PC-3 (cell line): ENCODE measurements at regions not wholly inside any gene's neighbourhood (a gene's known extent, or its start where the extent isn't known, plus 50 kb on each side); places are given as distances from the start of the nearest gene placed in this dataset.
A peak's percentile ranks its signal among the peaks of the same experiment; 100 is the strongest.

Experiments
- ATAC-seq: fragments of 200-7000 bp; cut with Tn5 transposase; 2 replicates; pipeline ENCODE4 v1.9.1; 2020; ENCODE audit warnings: mild to moderate bottlenecking, moderate library complexity
- BruUV-seq: library from RNA; stranded (reverse); fragments of 400-500 nt; replicated peaks from 2 replicates; lab custom pipeline; 2021; lab: Mats Ljungman, UMichigan
- CTCF ChIA-PET: fragments of 300-600 bp; sonication (Branson Sonifier 250); formaldehyde crosslinking; loops from one replicate; lab custom pipeline; 2022; ENCODE audit warnings: antibody characterized with exemption; lab: Charles Lee
- POLR2A ChIA-PET: fragments of 300-600 bp; sonication (Branson Sonifier 250); formaldehyde crosslinking; loops from one replicate; lab custom pipeline; 2022; ENCODE audit warnings: antibody characterized with exemption; ENCODE audit not compliant: unreplicated experiment; lab: Charles Lee
- DNase-seq: peaks from one replicate; pipeline ENCODE4 v3.0.0-alpha.2; 2015
- H2AFZ ChIP-seq: fragments of 300-600 bp; sonication (generic); 2 replicates; pipeline ENCODE4 v1.6.0; 2016; ENCODE audit warnings: antibody characterized with exemption, low read length
- H3F3A ChIP-seq: fragments of 300-600 bp; sonication (generic); one replicate; pipeline ENCODE4 v1.6.0; 2017; ENCODE audit warnings: antibody characterized with exemption, low read length, control low read depth, mild to moderate bottlenecking; ENCODE audit not compliant: unreplicated experiment
- H3K27ac ChIP-seq: fragments of 300-600 bp; sonication (generic); 2 replicates; pipeline ENCODE4 v1.5.1; 2016; ENCODE audit warnings: mild to moderate bottlenecking, low read length
- H3K27me3 ChIP-seq: fragments of 300-600 bp; sonication (generic); 2 replicates; pipeline ENCODE4 v1.6.1; 2016; ENCODE audit warnings: low read length, mixed read lengths
- H3K36me3 ChIP-seq: fragments of 300-600 bp; sonication (generic); 2 replicates; pipeline ENCODE4 v1.6.1; 2016; ENCODE audit warnings: low read depth, mixed run types, low read length, mixed read lengths
- H3K4me1 ChIP-seq: fragments of 300-600 bp; sonication (generic); 2 replicates; pipeline ENCODE4 v1.5.1; 2016; ENCODE audit warnings: low read length; ENCODE audit not compliant: insufficient read depth
- H3K4me2 ChIP-seq: fragments of 300-600 bp; sonication (generic); 2 replicates; pipeline ENCODE4 v1.6.0; 2016; ENCODE audit warnings: low read length
- H3K4me3 ChIP-seq: fragments of 300-600 bp; sonication (generic); 2 replicates; pipeline ENCODE4 v1.5.1; 2016; ENCODE audit warnings: mild to moderate bottlenecking, low read length, mixed read lengths
- H3K79me2 ChIP-seq: fragments of 300-600 bp; sonication (generic); 2 replicates; pipeline ENCODE4 v1.6.1; 2017; ENCODE audit warnings: low read length, mixed read lengths
- H3K9ac ChIP-seq: fragments of 300-600 bp; sonication (generic); 2 replicates; pipeline ENCODE4 v1.6.0; 2016; ENCODE audit warnings: mild to moderate bottlenecking, low read length
- H3K9me2 ChIP-seq: fragments of 300-600 bp; sonication (generic); replicated peaks from 2 replicates; pipeline ENCODE4 v1.6.1; 2016; ENCODE audit warnings: mixed run types, low read length, mixed read lengths
- H3K9me3 ChIP-seq: fragments of 300-600 bp; sonication (generic); 2 replicates; pipeline ENCODE4 v1.6.1; 2016; ENCODE audit warnings: low read length, mixed read lengths
- H4K20me1 ChIP-seq: fragments of 300-600 bp; sonication (generic); 2 replicates; pipeline ENCODE4 v1.6.1; 2016; ENCODE audit warnings: low read length, mixed read lengths
- EZH2 ChIP-seq: fragments of 300-600 bp; sonication (generic); IDR thresholded peaks from one replicate; pipeline ENCODE4 v1.6.1; 2017; ENCODE audit warnings: antibody characterized with exemption, mild to moderate bottlenecking, low read length; ENCODE audit not compliant: unreplicated experiment
- EZH2phosphoT487 ChIP-seq: fragments of 300-600 bp; sonication (generic); IDR thresholded peaks from 2 replicates; pipeline ENCODE4 v1.6.1; 2018; ENCODE audit warnings: mild to moderate bottlenecking, antibody characterized with exemption, low read length, borderline replicate concordance
- intact Hi-C: fragments of 100-400 bp; cut with micrococcal nuclease; formaldehyde crosslinking; loops from 2 replicates; pipeline ENCODE4 v1.9.0; 2023
- TF ChIP-seq, protein P1 (sequence below): fragments of 300-600 bp; sonication (generic); conservative IDR thresholded peaks from 2 replicates; pipeline ENCODE4 v1.5.1; 2017; ENCODE audit warnings: antibody characterized with exemption, low read depth, mild to moderate bottlenecking, low read length

DNA sequence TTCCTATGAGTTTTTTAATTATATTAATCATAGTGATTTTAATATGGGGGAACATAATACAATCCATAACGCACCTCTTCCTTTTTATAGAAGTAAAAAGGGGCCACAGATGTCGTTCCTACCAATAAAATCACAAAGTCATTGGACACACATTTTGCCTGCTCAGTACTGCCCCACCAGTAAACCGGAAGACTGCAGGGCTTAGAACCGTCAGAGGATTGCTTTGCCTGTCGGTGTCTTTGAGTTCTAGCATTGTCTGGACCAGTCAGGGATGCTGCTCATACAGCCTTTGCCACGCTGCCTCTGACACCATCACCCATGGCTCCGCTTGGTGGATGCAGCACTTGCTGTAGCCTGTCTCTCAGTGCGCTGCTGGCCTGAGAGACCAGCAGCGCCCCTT lies 853.6 kb downstream of the C6orf118 start:
- TF ChIP-seq EZH2phosphoT487 (no peak), EZH2 (no peak)
- TF ChIP-seq, protein P1, sequence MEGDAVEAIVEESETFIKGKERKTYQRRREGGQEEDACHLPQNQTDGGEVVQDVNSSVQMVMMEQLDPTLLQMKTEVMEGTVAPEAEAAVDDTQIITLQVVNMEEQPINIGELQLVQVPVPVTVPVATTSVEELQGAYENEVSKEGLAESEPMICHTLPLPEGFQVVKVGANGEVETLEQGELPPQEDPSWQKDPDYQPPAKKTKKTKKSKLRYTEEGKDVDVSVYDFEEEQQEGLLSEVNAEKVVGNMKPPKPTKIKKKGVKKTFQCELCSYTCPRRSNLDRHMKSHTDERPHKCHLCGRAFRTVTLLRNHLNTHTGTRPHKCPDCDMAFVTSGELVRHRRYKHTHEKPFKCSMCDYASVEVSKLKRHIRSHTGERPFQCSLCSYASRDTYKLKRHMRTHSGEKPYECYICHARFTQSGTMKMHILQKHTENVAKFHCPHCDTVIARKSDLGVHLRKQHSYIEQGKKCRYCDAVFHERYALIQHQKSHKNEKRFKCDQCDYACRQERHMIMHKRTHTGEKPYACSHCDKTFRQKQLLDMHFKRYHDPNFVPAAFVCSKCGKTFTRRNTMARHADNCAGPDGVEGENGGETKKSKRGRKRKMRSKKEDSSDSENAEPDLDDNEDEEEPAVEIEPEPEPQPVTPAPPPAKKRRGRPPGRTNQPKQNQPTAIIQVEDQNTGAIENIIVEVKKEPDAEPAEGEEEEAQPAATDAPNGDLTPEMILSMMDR, result 0 out of 2 replicates have a peak, but pooled peaks have one; percentile 12
- Histone ChIP-seq H3K27ac (no peak overlapping the region), H3K4me3 (no peak overlapping the region), H3K9me3 (no peaks in the 10 kb centered on the region), H3K9ac (no peak overlapping the region), H3K79me2 (no peaks in the 10 kb centered on the region), H3K4me2 (no peak overlapping the region), H3K36me3 (no peaks in the 10 kb centered on the region), H3K27me3 (no peaks in the 10 kb centered on the region), H3F3A (no peaks in the 10 kb centered on the region), H3K4me1 (no peaks in the 10 kb centered on the region), H4K20me1 (no peaks in the 10 kb centered on the region), H2AFZ (no peak overlapping the region), H3K9me2 (no peaks in the 10 kb centered on the region)
- ChIA-PET CTCF (interaction anchor here (0.7 kb wide), 1 partner anchor 22 kb away, joined by 4 read pairs; no protein-coding TSS in a partner anchor), POLR2A (no interaction called here)
- no TSS peak for BruUV-seq
- ATAC-seq (no peak), DNase-seq (no peak)
- intact Hi-C loops, result no loop called here

DNA sequence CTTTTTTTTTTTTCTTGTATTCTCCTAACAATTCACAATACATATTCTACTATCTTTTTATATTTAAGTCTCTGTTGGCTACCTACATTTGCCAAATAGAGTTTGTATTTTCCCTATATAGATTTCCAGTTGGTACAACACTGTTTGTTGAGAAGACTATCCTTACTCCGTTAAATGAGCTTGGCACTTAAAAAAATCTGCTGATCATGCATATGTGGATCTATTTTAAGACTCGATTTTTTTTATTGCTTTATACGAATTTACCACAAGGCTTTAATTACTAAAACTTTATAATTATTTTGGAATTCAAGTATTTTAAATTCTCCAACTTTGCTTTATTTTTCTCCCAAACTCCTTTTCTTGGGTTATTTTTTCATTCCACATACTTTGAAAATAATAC lies 855.6 kb downstream of the C6orf118 start:
- Histone ChIP-seq H3K9me2 (no peaks in the 10 kb centered on the region), H3F3A (no peaks in the 10 kb centered on the region), H3K4me2 (no peak overlapping the region), H2AFZ (no peak overlapping the region), H3K9me3 (no peaks in the 10 kb centered on the region), H3K27ac (no peak overlapping the region), H3K4me3 (no peak overlapping the region), H3K36me3 (no peaks in the 10 kb centered on the region), H4K20me1 (no peaks in the 10 kb centered on the region), H3K27me3 (no peaks in the 10 kb centered on the region), H3K9ac (no peak overlapping the region), H3K4me1 (no peaks in the 10 kb centered on the region), H3K79me2 (no peaks in the 10 kb centered on the region)
- ATAC-seq (no peak), DNase-seq (no peak)
- BruUV-seq, result no TSS peak
- ChIA-PET CTCF (no interaction called here), POLR2A (no interaction called here)
- TF ChIP-seq EZH2phosphoT487, result no peak
- intact Hi-C loops, result no loop called here

DNA sequence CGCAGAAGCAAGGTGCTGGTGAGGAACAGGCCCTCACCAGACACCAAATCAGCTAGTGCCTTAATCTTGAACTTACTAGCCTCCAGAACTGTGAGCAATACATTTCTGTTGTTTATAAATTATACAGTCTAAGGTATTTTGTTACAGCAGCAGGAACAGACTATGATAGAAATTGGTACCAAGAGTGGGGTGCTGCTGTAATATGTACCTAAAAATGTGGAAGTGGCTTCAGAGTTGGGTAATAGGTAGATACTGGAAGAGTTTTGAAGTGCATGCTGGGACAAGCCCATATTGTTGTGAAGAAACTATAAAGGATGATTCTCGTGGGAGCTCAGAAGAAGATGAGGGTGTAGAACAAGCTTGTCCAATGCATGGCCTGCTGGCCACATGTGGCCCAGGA lies 866.8 kb downstream of the C6orf118 start:
- Histone ChIP-seq H3K36me3 (no peaks in the 10 kb centered on the region), H3K9ac (no peak overlapping the region), H2AFZ (no peak overlapping the region), H3K9me3 (no peaks in the 10 kb centered on the region), H3F3A (no peaks in the 10 kb centered on the region), H3K79me2 (no peaks in the 10 kb centered on the region), H3K4me1 (no peaks in the 10 kb centered on the region), H3K4me3 (no peak overlapping the region), H3K9me2 (no peaks in the 10 kb centered on the region), H3K27me3 (no peaks in the 10 kb centered on the region), H4K20me1 (no peaks in the 10 kb centered on the region), H3K4me2 (no peak overlapping the region), H3K27ac (no peak overlapping the region)
- intact Hi-C loops, result no loop called here
- TF ChIP-seq, protein P1, result no peak
- no TSS peak for BruUV-seq
- CTCF ChIA-PET, result no interaction called here
- DNase-seq, result no peak
- no peak for ATAC-seq
- POLR2A ChIA-PET, result no interaction called here
